NCI-H2081 (cell line): ENCODE measurements at regions not wholly inside any gene's neighbourhood (a gene's known extent, or its start where the extent isn't known, plus 50 kb on each side); places are given as distances from the start of the nearest gene placed in this dataset.

Source experiments
- DNase-seq, 2 experiments: peaks; one replicate each; lab custom pipeline; 2025; lab: John Stamatoyannopoulos, UW

DNA sequence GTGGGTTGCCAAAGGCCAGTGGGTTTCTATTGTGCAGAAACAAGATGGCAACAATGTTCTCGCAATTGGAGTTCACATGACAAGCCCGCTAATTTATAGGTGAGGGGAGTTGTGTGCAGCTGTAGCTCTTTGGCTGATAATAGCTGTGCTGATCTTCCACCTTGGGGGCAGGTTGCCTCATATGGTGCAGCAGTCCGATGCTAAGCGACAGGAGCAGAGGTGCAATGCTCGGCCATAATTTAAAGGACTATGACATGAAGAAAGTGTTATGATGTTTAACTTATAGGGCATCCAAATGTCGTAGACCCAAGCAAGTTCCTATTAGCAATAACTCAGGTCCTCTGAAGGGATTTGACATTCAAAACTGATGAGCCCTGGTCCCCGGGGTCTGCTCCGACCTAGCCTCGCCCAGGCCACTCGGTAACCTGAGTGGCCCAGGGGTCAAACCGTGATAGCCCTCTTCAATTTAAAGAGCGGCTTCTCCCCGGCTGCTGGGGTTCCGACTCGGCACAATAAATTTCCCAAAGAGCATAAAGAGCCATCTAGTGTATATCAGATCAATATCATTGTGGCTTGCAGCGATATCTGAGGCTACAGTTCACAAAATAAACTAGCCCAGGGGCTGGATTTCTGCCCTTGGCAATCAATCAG lies 724.0 kb downstream of the IRX1 start:
- no peak for DNase-seq

DNA sequence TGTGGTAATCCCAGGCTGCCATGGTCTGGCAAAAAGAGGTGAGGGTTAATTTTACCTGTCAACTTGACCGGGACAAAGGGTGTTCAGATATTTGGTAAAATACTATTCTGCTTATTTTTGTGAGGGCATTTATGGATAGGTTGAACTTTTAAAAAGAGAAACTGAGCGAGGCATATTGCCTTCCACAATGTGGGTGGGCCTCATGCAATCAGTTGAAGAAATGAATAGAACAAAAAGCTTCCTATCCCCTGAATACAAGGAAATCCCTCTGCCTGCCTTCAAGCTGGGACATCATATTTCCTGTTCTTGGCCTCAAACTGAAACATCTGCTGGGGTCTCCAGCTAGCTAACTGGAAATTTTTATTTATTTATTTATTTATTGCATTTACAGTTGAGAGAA lies 734.7 kb downstream of the IRX1 start:
- no peak for DNase-seq

DNA sequence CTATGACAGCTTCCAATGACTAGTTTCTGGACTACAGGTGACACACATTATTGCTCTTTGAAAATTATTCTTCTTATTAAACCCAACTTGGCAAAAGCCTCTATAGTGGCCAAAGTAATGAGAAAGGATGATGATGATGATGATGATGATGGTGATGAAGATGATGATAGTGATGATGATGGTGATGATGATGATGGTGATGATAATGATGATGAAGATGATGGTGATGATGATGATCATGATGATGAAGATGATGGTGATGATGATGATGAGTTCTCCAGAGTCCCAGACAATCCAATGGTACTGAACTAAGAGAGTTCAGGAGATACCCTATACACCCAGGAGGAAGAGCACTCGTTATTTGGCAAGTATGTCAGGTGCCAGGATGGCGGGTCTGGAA lies 739.4 kb downstream of the IRX1 start:
- no peak for DNase-seq

DNA sequence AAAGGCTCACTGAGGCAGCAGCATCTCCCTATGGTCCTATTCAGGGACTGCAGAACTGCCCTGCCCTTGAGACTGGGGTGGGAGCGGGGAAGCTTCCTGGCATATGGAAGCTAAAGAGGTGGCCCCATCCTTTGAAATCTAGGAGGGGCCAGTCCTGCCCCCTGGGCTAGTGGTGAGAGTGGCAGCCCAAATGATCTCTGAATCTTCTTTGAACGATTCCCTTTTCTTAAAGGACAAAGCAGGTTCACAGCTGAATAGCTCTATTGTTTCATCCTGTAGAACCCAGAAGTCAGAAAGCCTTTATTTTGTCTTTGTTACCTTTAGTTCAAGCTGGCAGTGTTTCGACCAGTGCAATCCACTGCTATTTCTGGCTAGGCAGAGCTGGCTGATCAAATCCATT lies 741.9 kb downstream of the IRX1 start:
- DNase-seq = no peak

DNA sequence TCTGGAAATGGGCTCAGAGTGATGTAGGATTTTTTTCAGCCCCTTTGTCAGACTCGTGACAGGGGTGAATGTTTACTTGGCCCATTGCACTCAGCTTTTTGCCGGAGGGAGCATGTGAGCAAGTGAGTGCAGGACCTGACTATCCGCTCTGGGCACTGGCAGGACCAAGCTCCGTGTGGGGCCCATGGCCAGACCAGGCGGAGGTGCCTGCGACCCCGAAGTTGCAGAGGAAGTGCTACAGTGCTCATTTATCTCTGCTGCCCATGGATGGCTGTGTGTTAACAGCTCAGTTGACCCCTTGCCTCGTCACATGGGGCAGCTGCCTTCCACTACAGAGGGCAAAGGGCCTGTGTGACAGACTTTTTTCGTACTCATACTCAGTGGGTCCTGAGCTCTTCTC lies 744.3 kb downstream of the IRX1 start:
- no peak for DNase-seq

DNA sequence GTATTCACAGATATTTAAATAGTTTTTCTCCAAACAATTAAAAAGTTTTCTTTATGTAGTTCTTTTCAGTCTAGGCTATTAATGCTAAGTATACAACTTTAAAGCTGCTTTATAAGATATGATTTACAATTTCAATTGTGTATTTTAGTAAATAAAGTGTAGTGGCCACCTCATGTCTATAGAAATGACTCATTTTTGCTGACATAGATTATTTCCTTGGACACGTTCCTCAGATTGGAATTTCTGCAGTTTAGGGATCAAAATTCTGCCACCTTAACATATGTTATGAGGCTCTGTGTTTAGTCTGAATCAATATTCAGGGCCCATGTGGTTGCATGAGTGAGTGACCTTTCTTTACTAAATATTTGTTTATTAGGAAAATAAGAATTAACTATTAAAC lies 750.2 kb downstream of the IRX1 start:
- DNase-seq = no peak

DNA sequence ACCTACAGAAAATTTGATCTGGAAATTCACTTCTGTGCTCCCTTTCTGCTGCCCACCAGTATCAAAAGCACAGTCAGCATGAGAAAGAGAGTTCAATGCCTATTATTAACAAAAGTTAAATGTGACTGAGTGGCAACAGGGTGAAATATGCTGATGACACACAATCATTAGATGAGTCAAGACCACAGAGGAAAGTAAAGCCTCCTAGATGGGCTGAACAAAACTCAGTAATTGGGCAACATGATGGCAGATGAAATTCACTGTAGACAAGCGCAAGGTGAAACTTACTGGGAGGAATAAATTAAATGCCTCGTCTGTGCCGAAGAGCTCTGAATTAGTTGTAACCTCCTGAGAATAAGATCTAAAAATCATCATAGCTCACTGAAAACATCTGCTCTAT lies 752.8 kb downstream of the IRX1 start:
- DNase-seq = no peak

DNA sequence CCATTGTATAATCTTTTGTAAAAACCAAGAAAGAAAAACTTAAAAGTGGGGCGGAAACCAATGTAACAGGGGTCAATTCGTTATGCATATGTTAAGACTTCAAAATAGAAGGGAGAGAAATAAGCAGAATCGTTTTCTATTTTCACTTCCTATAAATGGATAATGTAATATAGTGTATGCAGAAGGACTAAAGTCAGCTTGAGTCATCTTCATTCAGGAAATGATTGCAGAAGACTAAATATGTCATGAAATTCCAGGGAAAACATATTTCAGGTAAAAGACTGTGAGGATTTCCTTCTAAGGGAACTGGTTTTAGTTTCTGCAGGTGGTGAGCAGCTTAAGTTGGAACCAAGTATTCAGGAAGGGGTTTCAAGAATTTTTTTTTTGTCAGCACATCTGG lies 753.3 kb downstream of the IRX1 start:
- DNase-seq = no peak

DNA sequence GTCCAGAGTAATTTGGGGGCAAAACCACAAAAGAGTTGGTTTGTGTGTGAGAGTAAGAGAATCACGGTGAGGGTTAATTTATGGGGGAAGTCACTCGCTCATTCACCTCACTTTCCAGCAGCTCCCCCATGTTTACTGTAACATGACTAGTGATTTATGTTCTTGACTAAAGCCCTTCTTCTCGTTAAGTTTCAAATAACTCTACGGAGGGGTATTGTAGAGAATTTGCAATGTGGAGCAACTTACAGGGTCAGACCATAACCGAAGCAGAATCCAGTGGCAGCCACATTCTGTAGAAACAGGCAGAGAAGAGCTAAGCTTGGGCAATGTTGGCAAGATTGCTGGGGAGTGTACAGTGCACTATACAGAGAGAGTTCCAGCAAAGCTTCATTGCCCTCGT lies 760.6 kb downstream of the IRX1 start:
- DNase-seq = no peak

DNA sequence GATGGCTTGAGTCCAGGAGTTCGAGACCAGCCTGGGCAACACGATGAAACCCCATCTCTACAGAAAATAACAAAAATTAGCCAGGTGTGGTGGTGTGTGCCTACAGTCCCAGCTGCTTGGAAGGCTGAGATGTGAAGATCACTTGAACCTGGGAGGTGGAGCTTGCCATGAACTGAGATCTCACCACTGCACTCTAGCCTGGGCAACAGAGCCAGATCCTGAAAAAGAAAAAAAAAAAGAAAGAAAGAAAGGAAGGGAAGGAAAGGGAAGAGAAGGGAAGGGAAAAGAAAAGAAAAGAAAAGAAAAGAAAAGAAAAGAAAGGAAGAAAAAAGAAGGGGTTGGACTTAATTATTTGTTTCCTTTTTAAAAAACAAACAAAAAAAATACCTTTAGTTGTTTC lies 764.2 kb downstream of the IRX1 start:
- DNase-seq = no peak

DNA sequence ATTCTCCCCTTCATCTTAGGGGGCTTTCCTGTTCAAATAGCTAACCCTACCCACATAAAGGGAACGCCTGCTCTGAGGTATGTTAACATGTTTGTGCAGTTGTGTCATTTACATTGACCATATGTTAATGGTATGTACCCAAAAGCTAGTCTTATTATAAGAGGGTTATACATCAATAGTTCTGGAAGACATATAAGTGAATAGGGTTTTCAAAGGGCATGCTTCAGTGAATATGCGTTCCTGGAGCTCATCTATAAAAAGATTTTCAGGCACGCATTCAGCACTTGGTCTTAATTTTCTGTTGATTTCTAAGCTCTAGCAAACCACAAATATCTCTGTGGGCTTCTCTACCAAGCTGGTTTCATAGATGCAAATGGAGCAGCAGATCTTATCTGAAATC lies 766.1 kb downstream of the IRX1 start:
- no peak for DNase-seq

DNA sequence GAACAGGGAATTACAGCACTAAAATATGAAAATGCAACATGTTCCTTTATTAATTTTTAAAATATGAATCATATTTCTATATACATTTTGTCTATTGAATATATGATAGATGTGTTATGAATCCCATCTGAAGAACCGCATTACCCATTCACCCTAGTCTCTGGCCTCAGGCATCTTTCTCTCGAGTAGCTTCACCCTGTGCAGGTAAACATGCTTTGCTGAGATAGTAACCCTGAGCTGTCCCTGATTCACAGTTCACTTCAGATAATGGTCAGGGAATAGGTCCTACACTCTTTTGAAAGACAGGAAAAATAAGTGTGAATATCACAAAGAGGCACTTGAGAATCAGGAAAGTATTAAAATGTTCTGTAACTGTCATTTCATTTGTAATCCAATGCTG lies 766.8 kb downstream of the IRX1 start:
- no peak for DNase-seq

DNA sequence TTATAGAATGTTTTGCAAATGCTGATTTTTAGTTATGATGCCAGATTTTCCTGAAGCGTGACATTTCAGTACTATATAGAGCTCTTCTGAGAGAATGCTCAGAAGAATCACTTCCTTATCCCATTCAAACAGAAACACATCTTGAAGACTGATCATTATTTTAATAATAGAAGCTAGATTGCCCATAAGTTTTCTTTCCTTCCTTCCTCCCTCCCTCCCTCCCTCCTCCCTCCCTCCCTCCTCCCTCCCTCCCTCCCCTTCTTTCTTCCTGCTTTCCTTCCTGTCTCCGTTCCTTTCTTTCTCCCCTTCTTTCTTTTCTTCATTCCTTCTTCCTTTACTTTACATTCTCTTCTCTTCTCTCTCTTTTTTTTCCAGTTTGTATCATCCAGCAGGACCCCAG lies 767.4 kb downstream of the IRX1 start:
- no peak for DNase-seq

DNA sequence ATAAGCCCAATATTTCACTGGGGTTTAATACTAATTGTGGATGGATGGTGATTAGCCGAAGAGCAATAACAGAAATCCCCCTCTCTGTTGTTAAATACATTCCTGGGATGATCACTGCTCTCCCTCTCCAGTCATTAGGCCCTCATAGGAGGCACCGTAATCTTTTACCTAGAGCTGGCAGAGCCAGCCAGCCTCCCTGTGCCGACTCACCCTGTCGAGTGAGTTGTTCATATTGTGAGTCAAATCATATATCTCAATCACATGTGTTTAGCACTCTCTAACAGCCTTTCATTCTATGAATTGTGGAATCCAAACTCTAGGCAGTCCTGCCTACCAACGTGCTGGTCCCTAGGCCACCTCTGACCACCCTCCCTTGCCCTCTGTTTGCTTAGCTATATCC lies 771.0 kb downstream of the IRX1 start:
- DNase-seq = no peak

DNA sequence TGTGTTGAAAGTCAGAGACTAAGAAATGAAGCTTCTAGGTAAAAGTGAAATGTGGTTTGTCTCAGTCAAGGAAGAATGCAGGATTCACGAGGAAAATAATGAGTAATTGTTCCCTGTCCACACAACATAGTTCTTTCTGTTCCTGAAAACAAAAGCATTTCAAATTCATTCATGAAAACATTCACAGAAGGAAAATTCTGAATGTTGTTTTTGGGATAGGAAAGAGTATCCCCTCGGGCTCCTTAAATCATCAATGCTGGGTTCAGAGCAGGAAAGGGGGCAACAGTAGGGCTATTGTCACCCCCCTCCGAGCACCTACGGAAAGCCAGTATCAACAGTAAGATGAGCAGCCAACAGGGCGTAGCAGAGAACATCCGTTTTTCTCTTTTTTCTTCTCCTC lies 769.9 kb upstream of the ADAMTS16 start:
- DNase-seq = no peak

DNA sequence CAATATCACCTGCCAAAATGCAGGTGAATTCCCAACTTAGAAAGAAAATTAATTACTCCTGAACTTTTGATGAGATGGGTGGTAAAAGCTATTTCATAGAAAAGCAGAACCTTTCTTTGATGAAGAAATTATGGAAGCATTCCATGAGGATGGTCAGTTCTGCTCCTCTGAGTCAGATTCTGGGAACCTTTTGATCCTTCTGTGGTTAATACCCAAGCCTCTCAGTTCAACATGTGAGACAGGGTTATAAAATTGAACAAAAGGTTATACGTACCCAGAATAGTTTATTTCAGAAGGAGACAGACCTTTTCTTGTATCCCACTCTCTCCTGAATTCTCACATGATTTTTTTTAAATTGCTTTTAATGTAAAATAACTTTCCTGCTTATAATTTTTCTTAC lies 767.6 kb upstream of the ADAMTS16 start:
- no peak for DNase-seq

DNA sequence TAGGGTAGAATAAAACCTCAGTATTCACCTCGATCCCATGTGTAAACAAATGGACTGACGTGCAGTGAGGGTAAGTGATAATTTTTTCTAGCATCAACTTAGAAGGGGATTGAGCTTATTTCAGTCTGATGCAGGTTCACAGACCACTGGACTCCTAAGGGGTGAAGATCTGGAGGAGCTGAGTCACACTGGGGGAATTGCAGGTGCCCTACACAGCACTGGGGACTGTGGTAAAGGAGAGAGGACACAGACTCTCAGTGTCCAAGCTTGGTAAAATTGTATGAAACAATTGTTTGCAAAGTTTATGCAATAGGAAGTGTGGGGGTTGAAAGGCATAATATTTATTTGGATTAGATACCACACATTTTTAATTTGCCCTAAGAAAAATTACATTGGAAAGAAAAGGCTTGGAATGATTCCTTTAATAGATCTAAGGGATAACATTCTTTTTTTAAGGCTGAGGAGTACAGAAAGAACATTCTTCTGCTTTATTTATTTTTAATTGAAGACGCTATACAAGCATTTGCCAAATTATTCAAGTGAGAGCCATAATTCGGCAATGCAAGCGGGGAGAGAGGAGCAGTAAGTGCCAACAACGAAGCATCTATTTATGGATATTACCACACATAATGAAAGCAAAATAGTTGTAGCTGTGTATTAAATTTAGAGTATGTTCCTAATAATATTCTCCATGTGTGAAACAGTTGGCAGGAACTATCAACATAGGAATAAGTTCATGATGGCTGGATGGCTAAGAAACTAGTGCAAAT lies 766.9 kb upstream of the ADAMTS16 start:
- DNase-seq = no peak

DNA sequence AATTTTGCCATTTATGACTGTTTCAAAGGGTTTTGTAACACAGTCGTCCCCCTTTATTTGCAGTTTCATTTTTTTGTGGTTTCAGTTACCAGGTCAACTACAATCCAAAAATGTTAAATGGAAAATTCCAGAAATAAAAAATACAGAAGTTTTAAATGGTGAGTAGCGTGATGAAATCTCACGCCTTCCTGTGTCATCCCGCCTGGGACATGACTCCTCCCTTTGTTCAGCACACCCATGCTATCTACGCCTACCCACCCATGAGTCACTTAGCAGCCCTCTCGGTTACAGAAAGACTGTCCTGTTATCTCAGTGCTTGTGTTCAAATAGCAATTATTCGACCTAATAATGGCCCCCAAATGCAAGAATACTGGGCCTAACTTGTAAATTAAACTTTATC lies 765.3 kb upstream of the ADAMTS16 start:
- DNase-seq = no peak

DNA sequence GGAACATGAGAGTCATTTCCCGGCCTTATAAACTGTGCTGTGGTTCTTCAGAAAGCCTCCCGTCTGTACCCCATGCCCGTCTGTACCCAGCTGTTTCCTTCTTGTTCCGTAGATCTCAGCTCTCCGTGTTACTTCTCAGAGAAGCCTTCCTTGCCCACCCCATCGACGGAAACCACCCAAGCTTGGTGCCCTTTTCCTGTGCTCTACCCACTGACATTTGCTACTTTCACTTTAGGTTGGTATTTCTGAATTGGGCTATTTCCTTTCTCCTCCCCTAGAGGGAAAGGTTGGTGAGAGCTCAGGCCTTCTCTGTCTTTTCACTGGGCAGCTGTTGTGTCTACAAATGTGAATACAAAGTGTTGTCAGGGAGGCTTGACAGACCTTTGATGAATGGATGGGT lies 764.5 kb upstream of the ADAMTS16 start:
- DNase-seq = no peak

DNA sequence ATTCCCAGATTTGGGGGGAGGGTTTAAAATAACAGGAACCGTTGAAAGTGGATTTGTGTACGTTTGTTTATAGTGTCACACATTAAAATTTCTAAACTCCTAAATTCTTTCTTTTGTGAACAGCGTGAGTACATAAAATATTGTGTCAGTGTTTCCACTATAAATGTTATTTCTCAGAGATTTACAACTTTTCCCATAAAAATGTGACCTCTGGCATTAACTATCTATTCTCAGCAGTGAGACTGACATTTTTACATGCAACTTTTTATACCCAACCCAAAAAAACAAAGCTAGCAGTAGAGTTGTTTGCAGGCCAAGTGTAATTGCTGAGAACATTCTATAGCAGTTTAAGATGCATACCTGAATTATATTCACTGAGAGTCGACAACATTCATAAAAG lies 757.0 kb upstream of the ADAMTS16 start:
- no peak for DNase-seq

DNA sequence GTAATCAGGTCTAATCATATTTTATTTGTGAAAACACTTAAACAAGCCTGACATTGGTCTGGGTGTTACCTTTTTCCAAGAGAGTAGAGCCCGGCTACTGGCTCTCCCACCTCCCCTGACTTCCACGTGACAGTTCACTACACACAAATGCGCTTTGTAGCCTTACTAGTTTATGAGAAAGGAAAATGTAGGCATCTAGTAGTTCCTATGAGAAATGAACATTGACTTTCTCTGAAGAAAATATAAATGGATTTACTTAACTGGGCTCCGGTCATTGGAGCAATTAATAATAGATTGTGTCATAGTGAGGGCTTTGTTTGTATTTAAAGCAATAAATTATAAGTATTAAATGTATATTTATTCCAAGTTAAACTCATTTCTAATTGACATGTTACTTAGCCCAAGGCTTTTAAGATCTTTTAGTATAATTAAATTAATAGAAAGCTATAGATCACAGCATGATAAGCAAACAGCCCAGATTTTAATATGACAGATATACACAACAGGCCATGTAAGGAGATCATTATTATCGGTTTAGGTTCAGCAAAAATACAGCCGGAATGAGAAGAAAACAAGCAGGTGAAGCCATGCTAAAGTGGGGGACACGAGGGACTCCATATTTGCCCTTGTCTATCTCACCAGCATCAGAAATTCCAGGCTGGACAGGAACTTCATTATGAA lies 756.5 kb upstream of the ADAMTS16 start:
- no peak for DNase-seq

DNA sequence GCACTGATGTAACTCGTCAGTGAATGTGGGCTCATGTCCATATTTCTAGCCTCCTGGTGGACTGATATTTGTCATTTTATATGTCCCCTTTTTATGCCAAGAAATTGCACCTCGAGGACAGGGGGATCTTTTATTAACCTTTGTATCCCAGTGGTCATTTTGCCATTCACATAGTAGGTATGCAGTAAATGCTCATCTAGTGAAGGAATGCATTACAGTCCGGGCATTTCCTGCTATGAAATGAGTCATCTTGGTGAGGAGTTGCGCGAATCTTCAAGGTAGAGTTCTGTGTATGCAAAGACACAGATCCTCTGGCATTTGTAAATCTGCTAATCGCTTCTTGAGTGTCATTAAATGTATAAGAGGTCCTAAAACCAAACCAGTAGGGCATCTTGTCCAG lies 755.5 kb upstream of the ADAMTS16 start:
- no peak for DNase-seq

DNA sequence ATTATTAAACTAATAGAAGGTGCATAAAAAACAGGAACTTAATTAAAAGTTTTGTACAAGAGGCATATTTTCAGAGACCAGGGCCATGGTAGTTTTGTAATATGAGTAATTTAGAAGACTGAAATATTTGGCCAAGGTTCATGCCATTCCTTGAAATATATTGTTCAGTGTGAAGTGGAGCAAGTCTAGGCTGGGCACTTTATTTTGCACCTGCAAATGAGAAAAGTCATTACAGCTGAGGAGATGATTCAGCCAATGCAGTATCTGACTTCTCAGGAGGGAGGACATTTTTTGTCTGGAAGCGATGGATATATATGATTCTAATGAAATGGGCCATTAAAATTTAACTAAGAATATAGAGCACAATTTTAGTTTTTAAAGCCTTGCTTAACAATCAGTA lies 754.0 kb upstream of the ADAMTS16 start:
- DNase-seq = no peak

DNA sequence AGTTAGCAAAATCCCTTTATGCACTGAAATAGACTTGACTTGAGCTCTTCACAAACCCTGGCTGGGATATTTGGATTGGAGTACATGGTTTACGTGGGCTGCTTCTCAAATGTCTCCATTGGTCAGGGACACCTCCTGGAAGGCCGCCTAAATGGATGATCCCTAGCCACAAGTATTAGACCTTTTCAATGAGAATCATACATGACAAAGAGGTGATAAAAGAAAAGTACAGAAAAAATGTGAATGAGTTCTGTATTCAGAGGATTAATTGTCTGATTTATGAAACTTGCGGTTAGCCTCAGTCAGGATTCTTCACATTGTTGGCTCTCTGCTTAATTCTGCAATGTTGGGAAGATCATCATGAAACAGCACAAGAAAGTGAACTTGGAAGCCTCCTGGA lies 752.8 kb upstream of the ADAMTS16 start:
- no peak for DNase-seq
